Kidney capillary endothelial cell (primary cell): ENCODE measurements at regions not wholly inside any gene's neighbourhood (a gene's known extent, or its start where the extent isn't known, plus 50 kb on each side); places are given as distances from the start of the nearest gene placed in this dataset.
"Not testable (repeated sequence)": the region's sequence is repeated elsewhere in the genome, so short reads cannot be mapped to it uniquely, and the experiment has no call there.

ENCODE experiments used
- DNase-seq: peaks from one replicate; pipeline ENCODE4 v3.0.0-alpha.2; 2018; ENCODE audit warnings: low spot score

DNA sequence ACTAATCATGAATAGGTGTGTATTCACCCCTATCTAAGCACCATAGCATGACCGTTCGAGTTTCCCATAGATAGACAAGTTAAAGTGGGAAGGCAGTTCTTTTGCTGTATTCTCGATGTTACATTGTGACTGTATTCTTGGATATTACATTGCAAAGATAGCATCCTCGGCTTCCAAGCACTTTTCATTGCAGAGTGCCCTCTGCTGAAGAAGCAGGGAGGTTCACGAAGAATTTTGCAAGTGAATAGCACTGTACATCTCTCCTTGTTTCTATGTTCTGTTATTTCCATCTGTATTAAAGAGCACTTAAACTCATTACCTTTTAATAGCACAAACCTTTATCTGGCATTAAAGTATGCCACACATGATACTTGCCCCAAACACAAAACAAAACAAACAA lies 426.7 kb upstream of the ARX start:
- no peak for DNase-seq

DNA sequence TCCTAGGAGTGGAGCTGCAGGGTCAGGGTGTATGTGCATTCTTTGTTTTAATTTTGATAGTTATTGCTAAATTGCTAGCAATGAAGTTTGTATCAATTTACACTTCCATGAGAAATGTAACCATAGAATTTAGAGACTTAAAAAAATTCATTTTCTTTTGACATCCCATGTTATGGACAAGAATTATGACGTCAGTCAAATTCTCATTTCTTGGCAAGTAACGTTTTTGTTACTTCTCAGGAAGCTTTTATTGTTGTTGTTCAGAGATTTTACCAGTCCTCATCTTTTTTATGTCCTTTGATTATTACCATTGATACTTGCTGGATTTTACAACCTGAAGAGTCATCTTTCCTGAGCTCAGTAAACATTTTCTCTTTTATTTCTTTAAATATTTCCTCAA lies 417.5 kb upstream of the ARX start:
- no peak for DNase-seq

DNA sequence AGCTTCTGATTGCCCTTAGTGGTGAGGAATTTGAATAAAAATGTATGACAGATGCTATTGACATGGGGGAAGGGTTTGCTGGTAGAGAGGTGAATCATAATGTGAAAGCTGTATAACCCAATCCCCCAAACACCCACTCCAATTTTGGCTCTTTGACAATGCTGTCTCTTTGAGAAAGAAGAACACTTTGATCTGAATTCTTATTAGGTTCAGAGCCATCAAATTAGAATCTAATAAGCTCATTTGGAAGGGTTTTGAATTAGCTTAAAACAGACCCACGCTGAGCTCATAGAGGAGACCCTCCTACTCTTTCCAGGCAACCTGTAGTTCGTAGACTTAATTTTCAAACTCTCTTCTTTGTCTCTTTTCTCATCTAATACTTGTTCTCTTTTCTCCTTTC lies 416.6 kb upstream of the ARX start:
- DNase-seq: no peak

DNA sequence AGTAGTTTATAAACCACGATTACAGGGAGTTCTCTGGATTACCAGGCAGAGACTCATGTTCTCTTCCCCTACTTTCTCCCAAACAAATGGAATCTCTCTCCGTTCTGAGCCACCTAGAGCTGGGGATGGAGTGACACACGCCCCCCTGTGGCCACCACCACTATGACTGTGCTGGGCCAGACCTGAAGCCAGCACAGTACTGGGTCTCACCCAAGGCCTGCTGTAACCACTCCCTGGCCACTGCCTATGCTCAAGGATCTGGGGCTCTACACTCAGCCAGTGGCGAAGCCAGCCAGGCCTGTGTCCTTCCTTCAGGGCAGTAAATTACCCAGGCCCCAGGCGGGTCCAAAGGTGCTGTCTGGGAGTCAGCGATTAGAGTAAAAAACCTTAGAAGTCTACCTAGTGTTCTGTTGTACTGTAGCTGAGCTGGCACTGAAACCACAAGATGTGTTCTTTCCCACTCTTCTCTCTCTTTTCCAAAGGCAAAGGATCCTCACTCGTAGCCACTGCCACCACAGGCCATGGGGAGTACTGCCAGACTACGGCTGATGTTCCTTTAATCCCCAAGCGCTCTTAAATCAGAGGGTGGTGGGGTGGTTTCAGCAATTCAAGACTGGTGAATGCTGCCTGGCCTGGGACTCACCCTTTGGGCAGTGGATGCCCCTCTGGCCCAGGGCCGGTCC lies 412.2 kb upstream of the ARX start:
- no peak for DNase-seq

DNA sequence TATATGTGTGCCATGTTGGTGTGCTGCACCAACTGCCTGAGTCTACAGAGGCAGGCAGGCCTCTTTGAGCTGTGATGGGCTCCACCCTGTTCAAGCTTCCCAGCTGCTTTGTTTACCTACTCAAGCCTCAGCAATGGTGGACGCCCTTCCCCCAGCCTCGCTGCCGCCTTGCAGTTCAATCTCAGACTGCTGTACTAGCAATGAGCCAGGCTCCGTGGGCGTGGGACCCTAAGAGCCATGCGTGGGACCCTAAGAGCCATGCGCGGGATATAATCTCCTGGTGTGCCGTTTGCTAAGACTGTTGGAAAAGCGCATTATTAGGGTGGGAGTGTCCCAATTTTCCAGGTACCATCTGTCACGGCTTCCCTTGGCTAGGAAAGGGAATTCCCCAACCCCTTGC lies 388.4 kb upstream of the ARX start:
- not testable (repeated sequence) for DNase-seq

DNA sequence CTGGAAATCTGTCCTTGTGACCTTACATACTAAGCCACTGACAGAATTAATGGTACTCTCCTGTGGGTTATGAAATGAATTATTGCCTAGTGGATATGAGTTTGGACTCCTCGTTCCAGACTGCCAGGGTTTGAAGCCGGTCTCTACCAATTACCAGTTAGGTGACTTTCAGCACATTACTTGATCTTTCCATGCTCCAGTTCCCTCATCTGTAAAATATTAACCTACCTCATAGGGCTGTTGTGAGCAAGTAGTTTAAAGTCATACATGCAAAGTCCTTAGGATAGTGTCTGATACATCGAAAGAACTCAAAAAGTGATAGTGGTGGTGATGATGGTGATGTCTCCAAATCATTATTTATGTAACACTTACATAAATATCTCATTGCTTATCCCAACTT lies 373.5 kb upstream of the ARX start:
- DNase-seq: no peak

DNA sequence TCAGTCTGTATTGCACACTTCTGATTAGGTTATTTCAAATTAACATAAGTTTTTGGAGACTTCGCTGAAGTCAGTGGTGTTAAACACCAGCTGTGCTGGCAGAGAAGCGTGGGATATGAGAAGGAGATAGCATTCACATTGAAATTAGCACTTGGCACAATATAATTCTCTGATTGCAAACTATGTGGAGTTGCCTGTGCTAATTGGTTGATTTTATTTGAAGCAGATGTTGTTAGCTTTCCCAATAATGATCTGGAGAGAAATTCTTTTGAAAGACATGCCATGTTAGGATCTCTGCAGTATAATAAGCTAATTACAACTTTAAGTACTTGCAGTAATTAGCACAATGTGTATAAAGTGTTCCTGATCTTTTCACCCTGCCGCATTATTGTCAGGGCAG lies 367.4 kb upstream of the ARX start:
- no peak for DNase-seq

DNA sequence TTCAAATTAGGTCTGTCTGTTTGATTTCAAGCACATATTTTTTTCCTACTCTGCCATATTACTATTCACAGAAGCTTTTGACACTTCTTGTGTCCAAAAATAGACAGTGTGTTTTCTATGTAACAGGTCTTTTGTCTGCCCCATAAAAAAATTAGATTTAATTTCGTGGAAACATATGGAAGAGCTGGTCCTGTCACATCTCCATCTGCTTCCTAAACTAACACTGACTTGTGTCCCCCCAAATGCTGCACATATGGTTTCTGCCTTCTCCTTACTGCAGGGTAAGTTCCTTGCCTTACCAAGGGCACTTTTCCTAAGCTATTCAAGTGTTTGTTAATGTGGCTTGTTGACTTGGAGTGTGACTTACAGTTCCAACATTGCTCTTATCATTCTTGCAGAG lies 340.7 kb upstream of the ARX start:
- no peak for DNase-seq

DNA sequence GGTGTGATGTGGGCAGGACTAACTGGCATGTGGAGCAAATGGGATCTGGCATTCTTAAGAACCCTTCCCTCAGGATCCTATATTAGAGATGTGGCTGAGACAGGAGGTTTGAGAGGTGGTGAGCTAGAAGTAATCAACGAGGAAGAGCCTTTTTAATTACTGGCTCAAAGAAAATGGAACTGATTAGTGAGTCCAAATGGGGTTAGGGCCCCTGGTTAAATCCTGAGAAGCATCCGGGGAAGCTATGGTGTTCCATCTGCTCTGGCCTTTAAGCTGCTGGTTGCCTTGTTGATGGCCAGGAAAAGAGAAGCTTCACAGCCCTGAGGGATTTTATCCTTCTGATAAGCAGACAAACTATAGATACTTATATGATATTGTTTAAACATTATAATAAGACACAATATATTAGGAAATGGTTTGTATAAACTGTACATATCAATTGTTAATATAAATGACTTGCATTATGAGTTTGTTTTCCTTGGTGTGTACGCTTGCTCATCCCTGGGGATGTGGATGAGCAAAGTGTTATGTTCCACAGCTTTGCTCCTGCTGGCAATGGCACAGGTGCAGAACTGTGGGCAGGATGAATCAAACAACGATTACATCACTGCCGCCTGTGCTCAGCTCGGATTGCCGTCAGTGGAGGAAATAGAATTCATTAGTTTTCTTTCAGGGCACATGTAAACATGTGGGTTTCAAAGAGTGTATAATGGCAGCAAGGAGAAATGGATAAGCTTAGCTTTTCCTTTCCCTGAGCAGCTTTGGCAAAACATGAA lies 328.6 kb upstream of the ARX start:
- DNase-seq: no peak

DNA sequence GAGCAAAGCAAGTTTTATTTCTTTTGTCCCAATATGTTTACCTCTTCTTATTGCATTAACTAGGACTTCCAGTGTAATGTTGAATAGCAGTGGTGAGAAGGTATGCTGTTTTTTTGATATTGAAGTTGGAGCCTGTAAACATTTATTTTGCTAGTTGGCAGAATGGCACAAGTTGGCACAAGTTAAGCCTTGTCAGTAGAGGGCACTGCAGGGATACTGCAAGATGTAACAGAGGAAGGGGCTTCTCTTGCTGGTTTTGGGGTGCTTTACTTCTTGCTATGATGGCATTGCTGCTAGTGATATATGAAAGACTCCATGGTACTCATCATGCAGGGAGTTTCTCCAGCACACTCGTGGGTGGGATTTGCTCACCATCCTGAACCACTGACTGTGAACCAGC lies 327.3 kb upstream of the ARX start:
- DNase-seq: no peak

DNA sequence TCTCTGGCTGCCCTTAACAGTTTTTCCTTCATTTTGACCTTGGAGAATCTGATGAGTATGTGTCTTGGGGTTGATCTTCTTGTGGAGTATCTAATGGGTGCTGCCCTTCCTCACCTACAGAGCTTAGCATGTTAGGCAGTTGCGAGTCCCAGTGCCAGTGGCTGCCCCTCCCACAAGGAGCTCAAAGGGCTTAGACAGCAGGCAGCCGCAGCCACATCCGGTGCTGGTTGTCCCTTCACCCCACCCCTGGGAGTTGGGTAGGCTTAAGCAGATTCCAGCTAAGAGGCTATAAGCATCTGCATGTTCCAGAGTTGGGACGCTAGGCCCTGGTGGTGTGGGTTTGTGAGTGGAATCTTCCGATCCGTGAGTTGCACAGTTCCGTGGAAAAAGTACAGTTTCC lies 322.1 kb upstream of the ARX start:
- no peak for DNase-seq

DNA sequence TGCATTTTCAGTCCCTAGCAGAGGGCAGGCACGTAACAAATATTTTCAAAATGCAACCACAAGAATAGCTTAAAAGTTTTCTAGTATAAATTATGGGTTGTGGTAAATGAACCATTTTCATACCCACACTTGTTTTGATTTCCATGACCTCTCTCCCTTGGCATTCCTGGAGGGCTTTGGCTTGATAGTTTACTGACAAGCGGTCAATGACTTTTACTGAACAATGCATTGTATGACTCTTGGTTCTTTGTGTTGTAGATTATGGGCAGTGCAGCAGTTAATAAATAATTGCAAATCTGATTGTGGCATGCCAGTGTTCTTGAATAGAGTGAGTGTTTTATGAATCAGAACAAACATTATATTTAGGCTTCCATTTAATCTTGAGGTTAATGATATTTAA lies 285.2 kb upstream of the ARX start:
- no peak for DNase-seq

DNA sequence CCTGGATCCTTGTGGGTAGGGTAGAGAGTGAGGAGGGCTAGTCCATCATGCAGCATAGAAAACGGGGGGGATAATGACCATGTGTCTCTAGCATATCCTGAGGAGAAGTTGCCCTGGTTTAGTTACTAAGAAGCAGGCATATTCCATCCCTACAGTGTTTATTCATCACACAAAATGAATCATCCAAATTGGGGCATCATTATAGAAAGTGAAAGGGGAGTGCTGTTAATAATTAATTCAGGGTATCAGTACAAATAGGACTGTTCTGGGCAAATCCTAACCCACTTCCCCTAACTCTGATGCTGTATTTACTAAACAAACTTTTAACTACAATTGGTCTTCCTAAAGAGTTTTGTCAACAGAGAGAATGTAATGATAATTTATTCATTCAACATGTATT lies 281.1 kb upstream of the ARX start:
- no peak for DNase-seq

DNA sequence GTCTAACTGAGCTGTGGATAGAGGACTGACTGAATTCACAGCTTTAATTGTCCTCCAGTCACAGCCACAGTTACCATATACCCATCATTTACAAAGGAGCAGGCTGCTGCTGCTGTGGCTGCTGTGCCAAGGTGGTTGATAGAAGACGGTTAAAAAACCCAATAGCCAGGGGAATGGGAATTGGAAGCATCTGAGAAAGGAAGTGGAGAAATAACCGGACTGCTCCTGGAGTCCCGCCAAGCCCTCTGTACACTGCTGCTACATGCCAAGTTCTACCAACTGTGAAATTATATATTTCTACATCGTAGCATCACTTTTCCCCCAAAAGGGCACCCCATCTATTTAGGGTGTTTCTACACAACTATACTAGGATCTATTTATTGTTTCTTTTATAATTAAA lies 279.7 kb upstream of the ARX start:
- DNase-seq: no peak

DNA sequence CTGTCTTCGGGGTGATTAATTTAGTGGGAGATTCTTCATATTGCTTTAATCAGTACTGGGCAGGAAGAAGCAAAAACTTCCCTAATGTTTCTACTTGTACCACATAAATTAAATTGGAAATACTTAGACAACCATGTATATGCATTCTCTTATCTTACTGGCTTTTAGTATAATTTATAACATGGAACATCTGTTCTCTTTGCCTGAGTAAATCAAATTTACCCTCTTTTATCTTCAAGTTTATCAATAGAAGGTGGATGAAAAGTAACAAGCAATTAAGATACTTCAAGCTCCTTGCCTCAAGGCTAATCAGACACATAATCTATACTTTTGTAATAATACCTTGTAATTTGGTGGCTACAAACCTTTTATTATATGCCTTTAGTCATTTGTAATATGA lies 274.4 kb upstream of the ARX start:
- no peak for DNase-seq

DNA sequence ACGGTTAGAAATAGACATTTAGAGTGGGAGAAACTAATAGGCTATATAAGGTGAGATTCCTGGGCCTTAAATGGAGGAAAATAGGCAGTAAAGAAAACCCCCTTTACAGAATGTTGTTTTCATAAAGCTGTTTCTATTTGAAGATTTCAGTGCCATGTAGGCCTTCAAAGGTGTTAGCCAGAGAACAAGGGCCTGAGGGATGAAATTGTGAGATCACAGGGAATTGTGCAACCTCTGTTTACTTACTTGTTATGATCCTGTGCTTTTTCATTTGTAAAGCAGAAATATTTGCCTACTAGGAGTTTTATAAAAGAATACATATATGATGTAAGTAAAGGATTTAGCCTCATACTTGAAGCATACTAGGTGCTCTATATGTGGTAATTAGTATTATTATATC lies 272.9 kb upstream of the ARX start:
- DNase-seq: no peak

DNA sequence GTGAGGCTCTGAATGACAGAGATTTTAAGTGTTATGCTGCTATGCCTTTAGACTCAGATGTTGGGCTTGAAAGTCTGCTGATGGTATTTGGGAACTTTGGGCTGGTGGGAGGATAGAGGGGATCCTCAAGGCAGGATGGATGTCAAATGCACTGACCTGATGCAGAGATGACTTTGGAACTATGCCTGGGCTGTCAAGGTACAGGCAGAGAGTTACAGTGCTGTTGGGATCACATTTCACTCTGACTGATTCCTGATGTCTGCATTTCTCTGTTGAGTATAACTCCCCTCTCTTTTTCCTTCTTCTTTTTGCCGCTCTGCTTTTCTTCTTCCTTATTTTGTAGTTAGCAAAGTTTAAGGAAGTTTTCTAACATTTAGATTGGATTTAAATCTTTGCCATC lies 271.8 kb upstream of the ARX start:
- no peak for DNase-seq

DNA sequence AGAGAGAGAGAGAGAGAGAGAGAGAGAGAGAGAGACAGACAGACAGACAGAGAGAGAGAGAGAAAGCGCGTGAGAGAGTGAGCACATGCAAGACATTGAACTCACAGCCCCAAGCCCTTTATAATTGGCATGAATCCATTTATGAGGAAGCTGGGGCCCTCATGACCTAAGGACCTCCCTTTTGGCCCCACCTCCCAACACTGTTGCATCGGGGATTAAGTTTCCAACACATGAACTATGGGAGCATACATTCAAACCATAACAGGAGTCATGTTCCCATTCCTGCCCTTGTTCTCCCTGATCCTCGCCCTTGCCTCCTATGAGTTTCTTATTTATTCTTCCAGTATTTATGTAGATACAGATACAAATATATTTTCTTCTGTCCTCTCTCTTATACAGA lies 269.8 kb upstream of the ARX start:
- DNase-seq: no peak

DNA sequence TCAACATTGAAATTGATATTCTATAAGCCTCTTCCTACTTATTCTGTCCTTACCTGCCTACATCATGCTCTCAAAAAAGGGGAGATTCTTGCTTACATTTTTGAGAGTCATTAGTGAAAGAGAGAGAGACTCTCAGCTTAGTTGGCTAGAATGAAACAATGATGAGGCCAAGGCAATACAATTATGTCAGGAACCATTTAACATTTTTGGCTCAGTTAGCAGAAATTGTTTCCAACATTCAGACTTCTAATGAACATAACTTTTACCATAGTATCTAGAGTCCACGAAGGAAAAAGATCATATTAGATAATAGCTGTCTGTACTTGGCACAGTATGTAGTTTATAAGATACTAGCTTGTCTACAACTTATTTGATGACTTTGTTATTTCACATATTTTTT lies 263.7 kb upstream of the ARX start:
- DNase-seq: no peak

DNA sequence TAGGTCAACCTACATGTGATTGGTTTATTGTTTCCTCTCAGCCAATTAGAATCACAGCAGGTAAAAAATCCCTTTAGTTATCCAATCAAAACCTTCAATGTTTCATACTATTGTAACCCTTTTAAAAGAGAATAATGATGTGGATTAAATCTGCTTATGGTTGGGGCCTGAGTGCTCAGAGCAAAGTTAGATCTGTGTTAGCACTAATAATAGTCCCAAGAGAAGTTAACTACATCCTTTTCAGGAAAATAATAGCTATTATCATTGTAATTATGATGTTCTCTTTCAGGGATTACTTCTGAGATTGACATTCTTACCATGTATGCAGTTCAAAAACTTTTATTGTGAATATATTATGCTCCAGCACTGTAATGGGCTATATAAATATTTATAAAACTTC lies 262.6 kb upstream of the ARX start:
- DNase-seq: no peak

DNA sequence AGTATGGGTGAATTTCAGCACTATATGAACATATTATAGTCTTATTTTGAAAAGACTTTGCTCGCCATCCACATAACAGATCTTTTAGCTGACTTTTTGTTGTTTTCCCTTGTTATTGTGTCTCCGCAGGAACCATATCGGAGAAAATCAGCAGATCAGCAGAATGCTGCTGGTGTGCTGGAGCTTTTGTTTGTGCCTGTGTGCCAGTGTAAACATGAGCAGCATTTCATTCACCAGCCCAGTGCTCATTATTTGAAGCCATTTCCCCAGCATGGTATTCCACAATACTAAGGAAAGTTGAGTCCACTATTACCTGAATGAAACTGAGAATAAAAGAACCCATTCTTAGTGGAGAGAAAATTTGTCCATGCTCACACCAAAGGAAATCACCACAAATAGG lies 261.8 kb upstream of the ARX start:
- DNase-seq: no peak

DNA sequence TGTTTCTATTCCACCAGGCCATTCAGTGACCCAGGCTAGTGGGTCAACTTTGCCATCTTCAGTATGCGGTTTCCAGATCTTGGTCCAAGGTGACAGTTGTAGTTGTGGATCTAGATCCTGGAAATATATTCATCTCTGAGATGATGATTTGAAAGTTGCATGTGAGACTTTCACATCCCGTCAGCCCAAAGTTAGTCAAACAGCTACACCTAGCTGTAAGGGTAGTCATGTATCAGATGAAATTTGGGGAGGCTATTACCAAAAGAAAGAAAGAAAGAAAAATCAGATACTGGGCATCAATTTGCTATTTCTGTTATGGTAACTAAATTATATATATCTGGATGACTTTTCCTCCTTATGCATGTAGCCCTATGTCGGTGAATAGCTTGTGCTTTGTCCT lies 259.4 kb upstream of the ARX start:
- DNase-seq: no peak

DNA sequence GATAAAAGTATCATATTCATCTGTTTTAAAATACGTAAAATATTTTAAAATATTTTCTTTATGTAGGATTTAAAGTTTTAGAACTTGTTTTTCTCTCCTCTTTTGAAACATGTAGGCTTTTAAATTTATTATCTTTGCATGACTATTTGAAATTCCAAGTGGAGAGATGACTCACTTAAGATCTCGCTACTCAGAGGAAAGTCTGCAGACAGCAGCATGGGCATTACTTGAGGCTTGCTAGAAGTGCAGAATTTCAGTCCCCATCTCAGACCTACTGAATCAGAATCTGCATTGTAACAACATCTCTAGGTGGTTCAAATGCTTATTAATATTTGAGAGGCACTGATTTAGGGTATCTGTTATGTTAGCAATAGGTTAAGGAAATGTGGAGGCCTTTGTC lies 225.7 kb upstream of the ARX start:
- no peak for DNase-seq

DNA sequence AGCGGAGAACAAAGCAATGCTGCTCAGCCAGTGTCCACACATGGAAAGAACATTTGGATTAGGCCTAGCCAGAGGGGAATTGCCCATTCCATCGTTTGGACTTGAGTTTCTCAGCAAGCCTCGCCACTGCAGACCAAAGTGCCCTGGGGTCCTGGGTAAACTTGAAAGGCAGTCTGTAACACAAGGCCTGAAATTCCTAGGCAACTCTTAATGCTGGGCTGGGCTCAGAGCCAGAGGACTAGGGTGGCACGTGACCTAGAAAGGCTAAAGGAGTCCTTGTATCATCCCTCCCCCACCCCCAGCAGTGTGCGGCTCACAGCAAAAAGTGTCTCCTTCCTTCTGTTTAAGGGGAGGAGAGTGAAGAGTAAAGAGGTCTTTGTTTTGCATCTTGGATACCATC lies 210.4 kb upstream of the ARX start:
- DNase-seq: no peak
